HEK293 (cell line): ENCODE measurements at regions not wholly inside any gene's neighbourhood (a gene's known extent, or its start where the extent isn't known, plus 50 kb on each side); places are given as distances from the start of the nearest gene placed in this dataset.

ENCODE experiments used
- CTCF ChIA-PET: fragments of 350-600 bp; formaldehyde crosslinking; extraction: SDS; loops from one replicate; lab custom pipeline; 2021; ENCODE audit warnings: antibody characterized with exemption; lab: Yijun Ruan, JAX
- POLR2A ChIA-PET: fragments of 300-600 bp; formaldehyde crosslinking; extraction: SDS; loops from one replicate; lab custom pipeline; 2020; ENCODE audit warnings: antibody characterized with exemption, inconsistent platforms; lab: Yijun Ruan, JAX
- H3K27ac ChIP-seq: fragments of 200-500 bp; sonication (Bioruptor generic); 2 replicates; pipeline ENCODE4 v1.5.1; 2014; ENCODE audit warnings: low read depth, low read length, control low read depth, inconsistent platforms; ENCODE audit errors: extremely low read depth
- H3K36me3 ChIP-seq, 2 experiments: fragments of 200-500 bp in 1 of 2; sonication (Bioruptor generic) in 1 of 2; 1 replicate in 1 of 2; 2 replicates in 1 of 2; pipeline ENCODE4 v1.5.1; 2014 to 2017; ENCODE audit warnings: inconsistent platforms in 2 of 2, low read length in 2 of 2; ENCODE audit not compliant: control insufficient read depth in 2 of 2, insufficient read depth in 1 of 2
- H3K4me1 ChIP-seq: fragments of 200-500 bp; sonication (Bioruptor generic); 2 replicates; pipeline ENCODE4 v1.5.1; 2014; ENCODE audit warnings: mild to moderate bottlenecking, low read length, inconsistent platforms; ENCODE audit not compliant: control insufficient read depth, insufficient read depth
- H3K4me3 ChIP-seq: 2 replicates; pipeline ENCODE4 v1.5.1; 2011; ENCODE audit warnings: low read depth, mild to moderate bottlenecking, control low read depth, low read length, moderate library complexity
- H3K9me3 ChIP-seq: fragments of 200-500 bp; sonication (Bioruptor generic); 2 replicates; pipeline ENCODE4 v1.5.1; 2014; ENCODE audit warnings: low read depth, low read length, inconsistent platforms; ENCODE audit not compliant: control insufficient read depth, insufficient read depth
- MEIS1 ChIP-seq: sonication (generic); formaldehyde crosslinking; IDR thresholded peaks from 2 replicates; pipeline ENCODE4 v1.8.1; 2022; ENCODE audit warnings: missing genetic modification reagents, mild to moderate bottlenecking, borderline replicate concordance
- ZFHX2 ChIP-seq: fragments of 450-650 bp; formaldehyde crosslinking; conservative IDR thresholded peaks from 2 replicates; pipeline ENCODE4 v1.5.1; 2016; ENCODE audit warnings: missing biosample characterization, missing genetic modification characterization
- ZNF174 ChIP-seq: fragments of 450-650 bp; formaldehyde crosslinking; IDR thresholded peaks from 2 replicates; pipeline ENCODE4 v1.5.0; 2017; ENCODE audit warnings: missing biosample characterization, mild to moderate bottlenecking, missing genetic modification characterization
- ZNF274 ChIP-seq, 2 experiments: fragments of 200-500 bp in 1 of 2; fragments of 450-650 bp in 1 of 2; sonication (Bioruptor generic) in 1 of 2; formaldehyde crosslinking in 1 of 2; IDR thresholded peaks; 2 replicates each; pipeline versions ENCODE4 v1.5.1 to v1.6.1; 2014 to 2016; ENCODE audit warnings: borderline replicate concordance in 1 of 2, inconsistent platforms in 1 of 2, low read length in 1 of 2, missing biosample characterization in 1 of 2, missing genetic modification characterization in 1 of 2
- ZNF555 ChIP-seq: fragments of 450-650 bp; formaldehyde crosslinking; conservative IDR thresholded peaks from 2 replicates; pipeline ENCODE4 v1.5.1; 2017; ENCODE audit warnings: missing biosample characterization, mild to moderate bottlenecking, missing genetic modification characterization, inconsistent platforms

DNA sequence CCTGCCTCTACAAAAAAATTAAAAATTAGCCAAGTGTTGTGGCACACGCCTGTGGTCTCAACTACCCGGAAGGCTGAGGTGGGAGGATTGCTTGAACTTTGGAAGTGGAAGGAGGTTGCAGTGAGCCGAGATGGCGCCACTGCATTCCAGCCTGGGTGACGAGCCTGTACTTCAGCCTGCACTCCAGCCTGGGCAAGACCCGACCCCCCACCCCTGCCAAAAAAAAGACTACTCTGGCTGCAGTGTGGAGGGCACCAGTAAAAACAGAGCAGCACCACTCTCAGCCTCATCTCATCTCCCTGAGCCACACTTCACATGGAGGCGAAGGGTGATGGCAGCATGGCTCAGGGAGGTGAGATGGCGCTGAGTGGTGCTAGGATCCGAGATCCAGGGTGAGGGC lies 50.3 kb upstream of the THY1 start (continued):
- TF ChIP-seq ZNF274 (IDR thresholded peaks at IDR 0.05; ENCODE audit: low read length) (no peak), ZNF274 (tag by site-specific recombination; IDR thresholded peaks at IDR 0.05; ENCODE audit: borderline replicate concordance) (no peak)

DNA sequence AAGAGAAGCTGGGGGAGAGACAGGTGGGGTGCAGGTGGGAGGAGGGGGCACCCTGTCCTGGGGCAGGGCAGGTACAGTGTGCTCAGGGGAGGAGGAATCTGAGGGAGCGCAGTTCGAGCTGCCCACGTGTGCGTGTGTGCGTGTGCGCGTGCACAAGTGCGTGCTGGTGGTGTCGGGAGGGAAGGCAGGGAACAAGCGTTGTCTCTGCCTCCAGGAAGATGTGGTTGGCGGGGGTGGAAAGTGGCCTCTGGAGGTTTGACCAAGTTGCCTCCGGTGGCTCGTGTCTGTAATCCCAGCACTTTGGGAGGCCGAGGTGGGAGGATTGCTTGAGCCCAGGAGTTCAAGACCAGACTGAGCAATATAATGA lies 49.9 kb upstream of the THY1 start:
- ChIA-PET POLR2A (no interaction called here), CTCF (interaction anchor here (0.9 kb wide), 1 partner anchor 135 kb away, joined by 3 read pairs; no protein-coding TSS in a partner anchor)
- Histone ChIP-seq H3K4me3 (no peak overlapping the region), H3K9me3 (no peaks in the 10 kb centered on the region), H3K27ac (no peak overlapping the region), H3K4me1 (no peaks in the 10 kb centered on the region), H3K36me3 (no peaks in the 10 kb centered on the region)
- TF ChIP-seq ZNF555 (tag by site-specific recombination) (no peak), ZNF174 (tag by site-specific recombination) (no peak), MEIS1 (no peak), ZFHX2 (tag by site-specific recombination) (peak; percentile 42; the same call in 1 of the 2 replicates)
